ENCODE measurements at regions not wholly inside any gene's neighbourhood (a gene's known extent, or its start where the extent isn't known, plus 50 kb on each side); places are given as distances from the start of the nearest gene placed in this dataset.

- Histone ChIP-seq H3K79me2 (ENCODE audit: control insufficient read depth, insufficient read depth, low read length) (no peaks in the 10 kb centered on the region), H3K4me2 (ENCODE audit: extremely low read depth, insufficient read depth, low read length) (no peak overlapping the region), H4K20me1 (ENCODE audit: control insufficient read depth, extremely low read depth, insufficient read depth, low read length) (no peaks in the 10 kb centered on the region), H3K4me1 (ENCODE audit: control insufficient read depth, extremely low read depth, insufficient read depth, low read length) (no peaks in the 10 kb centered on the region), H3K9ac (ENCODE audit: insufficient read depth, low read length) (no peak overlapping the region), H3K36me3 (ENCODE audit: control insufficient read depth, insufficient read depth, low read length) (no peaks in the 10 kb centered on the region), H3K4me3 (replicated peaks in 1 of 4; ENCODE audit: control extremely low read depth in 1 of 4, insufficient read depth in 1 of 4, low read depth in 3 of 4, low read length in 4 of 4) (no peak overlapping the region), H2AFZ (ENCODE audit: low read length) (no peak overlapping the region), H3K27me3 (ENCODE audit: control insufficient read depth, insufficient read depth, low read length) (no peaks in the 10 kb centered on the region), H3K9me3 (ENCODE audit: control insufficient read depth, insufficient read depth, low read depth, low read length) (no peaks in the 10 kb centered on the region), H3K27ac (ENCODE audit: insufficient read depth, low read length) (no peak overlapping the region)
- DNase-seq (ENCODE audit: low read depth in 2 of 2) = no peak
- no peak for TF ChIP-seq CTCF (conservative IDR thresholded peaks at IDR 0.05 in 1 of 2, IDR thresholded peaks at IDR 0.05 in 1 of 2; ENCODE audit: low read depth in 1 of 2, low read length in 2 of 2)
- TF ChIP-seq EZH2 (IDR thresholded peaks at IDR 0.05; ENCODE audit: low read length, missing control alignments) = no peak
These were observed 1887.7 kb upstream of the PCDH7 start for GRCh38 chr4:28832444-28832843.

GRCh38 chr4:28834120-28834519 lies 1886.0 kb upstream of the PCDH7 start:
- Histone ChIP-seq H3K9me3 (ENCODE audit: control insufficient read depth, insufficient read depth, low read depth, low read length) (no peaks in the 10 kb centered on the region), H4K20me1 (ENCODE audit: control insufficient read depth, extremely low read depth, insufficient read depth, low read length) (no peaks in the 10 kb centered on the region), H3K79me2 (ENCODE audit: control insufficient read depth, insufficient read depth, low read length) (no peaks in the 10 kb centered on the region), H3K27me3 (ENCODE audit: control insufficient read depth, insufficient read depth, low read length) (no peaks in the 10 kb centered on the region), H3K9ac (ENCODE audit: insufficient read depth, low read length) (no peak overlapping the region), H3K36me3 (ENCODE audit: control insufficient read depth, insufficient read depth, low read length) (no peaks in the 10 kb centered on the region), H3K4me1 (ENCODE audit: control insufficient read depth, extremely low read depth, insufficient read depth, low read length) (no peaks in the 10 kb centered on the region), H2AFZ (ENCODE audit: low read length) (no peak overlapping the region), H3K4me3 (replicated peaks in 1 of 4; ENCODE audit: control extremely low read depth in 1 of 4, insufficient read depth in 1 of 4, low read depth in 3 of 4, low read length in 4 of 4) (no peak overlapping the region), H3K4me2 (ENCODE audit: extremely low read depth, insufficient read depth, low read length) (no peak overlapping the region), H3K27ac (ENCODE audit: insufficient read depth, low read length) (no peak overlapping the region)
- TF ChIP-seq EZH2 (IDR thresholded peaks at IDR 0.05; ENCODE audit: low read length, missing control alignments) = no peak
- no peak for DNase-seq (ENCODE audit: low read depth in 2 of 2)

GRCh38 chr4:28835501-28835900 lies 1884.7 kb upstream of the PCDH7 start:
- no peaks in the 10 kb centered on the region for H3K27me3 ChIP-seq (ENCODE audit: control insufficient read depth, insufficient read depth, low read length)
- no peak overlapping the region for H3K9ac ChIP-seq (ENCODE audit: insufficient read depth, low read length)
- no peak overlapping the region for H3K27ac ChIP-seq (ENCODE audit: insufficient read depth, low read length)
- H3K4me2 ChIP-seq (ENCODE audit: extremely low read depth, insufficient read depth, low read length) = no peak overlapping the region
- TF ChIP-seq CTCF (conservative IDR thresholded peaks at IDR 0.05 in 1 of 2, IDR thresholded peaks at IDR 0.05 in 1 of 2; ENCODE audit: low read depth in 1 of 2, low read length in 2 of 2) (no peak), EZH2 (IDR thresholded peaks at IDR 0.05; ENCODE audit: low read length, missing control alignments) (no peak)
- no peaks in the 10 kb centered on the region for H3K79me2 ChIP-seq (ENCODE audit: control insufficient read depth, insufficient read depth, low read length)
- H3K4me1 ChIP-seq (ENCODE audit: control insufficient read depth, extremely low read depth, insufficient read depth, low read length) = no peaks in the 10 kb centered on the region
- DNase-seq (ENCODE audit: low read depth in 2 of 2) = no peak
- no peaks in the 10 kb centered on the region for H3K36me3 ChIP-seq (ENCODE audit: control insufficient read depth, insufficient read depth, low read length)
- H4K20me1 ChIP-seq (ENCODE audit: control insufficient read depth, extremely low read depth, insufficient read depth, low read length) = no peaks in the 10 kb centered on the region
- no peaks in the 10 kb centered on the region for H3K9me3 ChIP-seq (ENCODE audit: control insufficient read depth, insufficient read depth, low read depth, low read length)
- H2AFZ ChIP-seq (ENCODE audit: low read length) = no peak overlapping the region
- no peak overlapping the region for H3K4me3 ChIP-seq (replicated peaks in 1 of 4; ENCODE audit: control extremely low read depth in 1 of 4, insufficient read depth in 1 of 4, low read depth in 3 of 4, low read length in 4 of 4)

Measured in fibroblast of lung (primary cell).